ENCODE measurements at regions not wholly inside any gene's neighbourhood (a gene's known extent, or its start where the extent isn't known, plus 50 kb on each side); places are given as distances from the start of the nearest gene placed in this dataset.

GRCh38 chr18:39441648-39442047 lies 1876.0 kb upstream of the CELF4 start:
- Mint-ChIP-seq H3K9me3 (peaks cover 21% of the 10 kb centered on the region), H3K4me1 (no peaks in the 10 kb centered on the region), H3K36me3 (no peaks in the 10 kb centered on the region), H3K4me3 (no peak overlapping the region), H3K27ac (no peak overlapping the region)
- ATAC-seq: no peak
- no peak for DNase-seq (ENCODE audit: low spot score in 2 of 2)

DNA sequence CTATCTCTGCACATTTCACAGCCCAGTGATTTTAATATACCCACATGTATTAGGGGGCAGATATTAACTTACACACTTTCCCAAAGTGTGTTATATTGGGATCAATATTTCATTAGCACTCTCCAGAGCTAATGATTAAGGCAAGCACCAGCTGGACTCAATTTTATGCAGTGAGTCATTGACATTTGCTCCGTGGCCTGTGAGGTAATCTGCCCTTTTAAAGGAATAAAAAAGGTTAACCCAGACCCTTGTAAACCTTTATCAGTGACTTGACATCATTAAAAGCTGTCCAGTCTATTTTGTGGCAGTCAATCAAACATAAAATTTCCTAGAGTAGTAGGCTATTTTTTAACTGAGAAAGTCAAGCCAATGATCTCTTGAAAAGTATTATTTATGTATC lies 1870.4 kb upstream of the CELF4 start:
- H3K4me1 Mint-ChIP-seq: no peaks in the 10 kb centered on the region
- H3K36me3 Mint-ChIP-seq: no peaks in the 10 kb centered on the region
- H3K27ac Mint-ChIP-seq: no peak overlapping the region
- peaks cover 13% of the 10 kb centered on the region for H3K9me3 Mint-ChIP-seq
- ATAC-seq (no peak), DNase-seq (ENCODE audit: low spot score in 2 of 2) (no peak)
- no peak overlapping the region for H3K4me3 Mint-ChIP-seq

DNA sequence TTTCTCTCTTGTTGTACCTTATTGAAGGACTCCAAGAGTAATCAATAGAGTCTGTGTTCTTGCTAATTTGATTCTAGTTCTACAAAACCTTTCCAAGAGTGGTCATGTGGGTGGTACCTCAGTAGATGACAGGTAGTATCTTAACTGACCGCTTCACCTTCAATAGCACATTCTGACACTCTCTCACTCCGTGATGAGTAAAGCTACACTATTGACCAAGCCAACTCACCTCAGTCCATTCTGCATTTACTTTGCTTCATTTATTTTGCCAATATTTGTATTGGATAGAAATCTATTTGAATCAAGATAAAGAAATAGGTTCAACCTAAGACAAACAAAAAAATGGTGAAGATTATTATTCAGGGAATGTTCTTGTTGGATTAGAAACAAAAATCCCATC lies 1869.6 kb upstream of the CELF4 start:
- H3K4me3 Mint-ChIP-seq: no peak overlapping the region
- H3K36me3 Mint-ChIP-seq: no peaks in the 10 kb centered on the region
- H3K4me1 Mint-ChIP-seq: no peaks in the 10 kb centered on the region
- DNase-seq (ENCODE audit: low spot score in 2 of 2) (no peak), ATAC-seq (no peak)
- peaks cover 14% of the 10 kb centered on the region for H3K9me3 Mint-ChIP-seq
- H3K27ac Mint-ChIP-seq: no peak overlapping the region

- Mint-ChIP-seq H3K36me3 (no peaks in the 10 kb centered on the region), H3K9me3 (peaks cover 16% of the 10 kb centered on the region), H3K4me3 (no peak overlapping the region), H3K4me1 (no peaks in the 10 kb centered on the region), H3K27ac (no peak overlapping the region)
- ATAC-seq (no peak), DNase-seq (ENCODE audit: low spot score in 2 of 2) (no peak)
These were observed 1868.8 kb upstream of the CELF4 start for GRCh38 chr18:39434223-39434920.

DNA sequence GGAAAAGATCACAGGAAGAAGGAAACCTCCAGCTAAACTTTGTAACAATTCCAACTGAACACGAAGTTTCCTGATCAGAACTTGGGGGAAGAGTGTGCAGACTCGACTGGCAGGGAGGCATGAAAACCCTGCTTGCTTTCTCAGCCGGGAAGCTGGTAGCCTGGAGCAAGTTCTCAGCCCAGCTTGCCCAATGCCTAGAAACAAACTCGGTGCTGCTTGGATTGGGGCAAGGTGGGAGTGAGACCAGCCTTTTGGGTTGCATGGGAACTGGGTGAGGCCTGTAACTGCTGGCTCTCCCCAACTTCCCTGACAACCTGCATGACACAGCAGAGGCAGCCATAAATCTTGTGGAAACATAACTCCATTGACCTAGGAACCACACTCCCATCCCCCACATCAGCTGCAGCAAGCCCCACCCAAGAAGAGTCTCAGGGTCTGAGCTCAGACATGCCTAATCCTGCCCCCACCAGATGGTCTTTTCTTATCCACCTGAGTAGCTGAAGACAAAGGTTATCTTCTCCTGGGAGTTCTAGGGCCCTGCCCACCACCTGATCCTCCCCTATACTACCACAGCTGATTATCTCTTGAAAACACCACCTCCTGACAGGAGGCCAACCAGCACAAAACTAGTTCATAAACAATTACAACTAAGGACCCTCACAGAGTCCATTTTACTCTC lies 1859.7 kb upstream of the CELF4 start:
- no peak overlapping the region for H3K4me3 Mint-ChIP-seq
- H3K27ac Mint-ChIP-seq: no peak overlapping the region
- H3K4me1 Mint-ChIP-seq: no peaks in the 10 kb centered on the region
- H3K36me3 Mint-ChIP-seq: no peaks in the 10 kb centered on the region
- DNase-seq (ENCODE audit: low spot score in 2 of 2) (no peak), ATAC-seq (no peak)
- peaks cover 20% of the 10 kb centered on the region for H3K9me3 Mint-ChIP-seq

DNA sequence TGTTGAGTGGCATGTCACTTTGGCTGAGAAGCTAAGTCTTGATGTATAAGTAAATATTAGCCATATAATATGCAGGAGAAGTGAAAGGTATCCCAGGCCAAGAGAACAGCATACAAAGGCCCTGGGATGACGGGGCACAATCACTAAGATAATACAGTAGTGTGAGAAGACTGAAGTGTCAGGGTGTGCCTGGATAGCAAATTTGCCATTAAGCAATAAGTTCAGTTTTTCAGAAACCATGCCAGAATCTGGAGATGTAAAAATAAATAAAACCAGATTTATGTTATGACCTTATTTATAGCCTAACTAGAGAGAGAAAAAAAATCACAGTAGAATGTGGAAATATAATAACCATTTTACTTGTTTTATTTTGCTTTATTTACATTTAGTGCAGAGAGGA lies 1858.7 kb upstream of the CELF4 start:
- Mint-ChIP-seq H3K9me3 (peaks cover 17% of the 10 kb centered on the region), H3K36me3 (no peaks in the 10 kb centered on the region), H3K4me1 (no peaks in the 10 kb centered on the region), H3K27ac (no peak overlapping the region), H3K4me3 (no peak overlapping the region)
- DNase-seq (ENCODE audit: low spot score in 2 of 2) (no peak), ATAC-seq (no peak)

GRCh38 chr18:39421276-39421675 lies 1855.7 kb upstream of the CELF4 start:
- H3K36me3 Mint-ChIP-seq: no peaks in the 10 kb centered on the region
- no peak overlapping the region for H3K4me3 Mint-ChIP-seq
- H3K4me1 Mint-ChIP-seq: no peaks in the 10 kb centered on the region
- no peak overlapping the region for H3K27ac Mint-ChIP-seq
- peaks cover 19% of the 10 kb centered on the region for H3K9me3 Mint-ChIP-seq
- no peak for ATAC-seq
- no peak for DNase-seq (ENCODE audit: low spot score in 2 of 2)

DNA sequence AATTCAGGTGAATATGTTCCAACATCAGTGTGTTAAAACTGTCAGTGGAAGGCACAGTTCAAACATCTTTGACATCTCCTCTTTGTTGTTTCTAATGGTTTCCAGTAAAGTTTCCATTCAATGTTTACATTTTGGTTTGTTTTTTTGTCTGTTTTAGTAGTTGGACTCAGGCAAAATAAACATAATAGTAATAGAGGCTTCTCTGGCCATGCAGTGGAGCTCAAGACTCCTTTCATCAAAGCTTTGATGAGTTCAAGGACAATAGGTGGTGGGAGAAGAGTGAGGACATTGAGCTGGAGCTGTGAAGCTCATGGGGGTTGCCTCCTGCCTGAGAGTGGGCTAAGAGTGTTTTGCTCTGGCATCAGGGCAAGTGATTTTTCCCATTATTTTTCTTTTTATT lies 1853.7 kb upstream of the CELF4 start:
- Mint-ChIP-seq H3K4me3 (no peak overlapping the region), H3K36me3 (no peaks in the 10 kb centered on the region), H3K9me3 (peaks cover 15% of the 10 kb centered on the region), H3K4me1 (no peaks in the 10 kb centered on the region), H3K27ac (no peak overlapping the region)
- no peak for DNase-seq (ENCODE audit: low spot score in 2 of 2)
- ATAC-seq: no peak

- Mint-ChIP-seq H3K36me3 (no peaks in the 10 kb centered on the region), H3K4me1 (no peaks in the 10 kb centered on the region), H3K4me3 (no peak overlapping the region), H3K9me3 (peaks cover 10% of the 10 kb centered on the region), H3K27ac (no peak overlapping the region)
- DNase-seq (ENCODE audit: low spot score in 2 of 2) (no peak), ATAC-seq (no peak)
These were observed 1849.9 kb upstream of the CELF4 start for GRCh38 chr18:39415471-39415870.

GRCh38 chr18:39414009-39414700 lies 1848.6 kb upstream of the CELF4 start:
- H3K27ac Mint-ChIP-seq: no peak overlapping the region
- no peaks in the 10 kb centered on the region for H3K4me1 Mint-ChIP-seq
- DNase-seq (ENCODE audit: low spot score in 2 of 2): no peak
- H3K36me3 Mint-ChIP-seq: no peaks in the 10 kb centered on the region
- no peak overlapping the region for H3K4me3 Mint-ChIP-seq
- ATAC-seq: peak; percentile 51
- peaks cover 10% of the 10 kb centered on the region for H3K9me3 Mint-ChIP-seq

DNA sequence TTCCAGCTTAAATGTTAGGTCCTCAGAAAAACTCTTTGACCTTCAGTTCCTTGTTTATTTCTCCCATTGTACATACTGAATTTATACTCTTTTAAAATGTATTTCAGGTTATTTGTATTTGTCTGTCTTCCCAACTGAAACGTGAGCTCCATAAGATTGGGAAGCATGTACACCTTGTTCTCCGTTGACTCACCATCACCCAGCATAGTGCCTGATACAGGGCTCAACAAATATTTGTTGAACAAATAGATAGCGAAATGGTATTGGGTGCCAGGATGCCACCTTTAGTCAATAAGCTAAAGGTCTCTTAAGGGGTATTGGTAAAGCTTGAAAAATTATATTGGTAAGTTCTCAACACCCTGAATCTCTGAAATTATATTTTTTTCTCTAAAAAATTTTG lies 1841.3 kb upstream of the CELF4 start:
- Mint-ChIP-seq H3K36me3 (no peaks in the 10 kb centered on the region), H3K27ac (no peak overlapping the region), H3K4me3 (no peak overlapping the region), H3K4me1 (no peaks in the 10 kb centered on the region), H3K9me3 (peaks cover 20% of the 10 kb centered on the region)
- DNase-seq (ENCODE audit: low spot score in 2 of 2): no peak
- no peak for ATAC-seq

DNA sequence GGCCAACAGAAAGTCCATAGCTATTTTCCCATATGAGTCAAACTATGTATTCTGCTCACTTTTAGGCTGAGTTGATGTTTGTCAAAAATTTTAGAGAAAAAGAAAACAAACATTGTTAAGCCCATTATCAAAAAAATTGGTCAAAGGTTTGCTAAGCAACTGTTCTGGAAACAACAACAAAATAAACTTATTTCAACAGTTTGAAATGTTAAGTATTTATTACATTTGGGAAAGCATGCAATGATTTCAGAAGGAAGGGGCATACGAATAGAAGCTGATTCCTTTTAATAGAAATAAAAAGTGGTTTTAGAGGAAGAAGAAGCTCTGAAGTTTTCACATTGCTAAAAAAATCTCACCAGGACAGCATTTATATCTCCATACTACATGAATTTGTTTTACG lies 1837.5 kb upstream of the CELF4 start:
- Mint-ChIP-seq H3K36me3 (no peaks in the 10 kb centered on the region), H3K4me1 (no peaks in the 10 kb centered on the region), H3K9me3 (peaks cover 21% of the 10 kb centered on the region), H3K27ac (no peak overlapping the region), H3K4me3 (no peak overlapping the region)
- no peak for DNase-seq (ENCODE audit: low spot score in 2 of 2)
- no peak for ATAC-seq

- peaks cover 13% of the 10 kb centered on the region for H3K9me3 Mint-ChIP-seq
- H3K27ac Mint-ChIP-seq: no peak overlapping the region
- no peak overlapping the region for H3K4me3 Mint-ChIP-seq
- H3K36me3 Mint-ChIP-seq: no peaks in the 10 kb centered on the region
- DNase-seq (ENCODE audit: low spot score in 2 of 2) (no peak), ATAC-seq (no peak)
- no peaks in the 10 kb centered on the region for H3K4me1 Mint-ChIP-seq
These were observed 1834.1 kb upstream of the CELF4 start for GRCh38 chr18:39399662-39400061.

- ATAC-seq (no peak), DNase-seq (ENCODE audit: low spot score in 2 of 2) (no peak)
- H3K36me3 Mint-ChIP-seq: no peaks in the 10 kb centered on the region
- no peaks in the 10 kb centered on the region for H3K4me1 Mint-ChIP-seq
- H3K27ac Mint-ChIP-seq: no peak overlapping the region
- peaks cover 35% of the 10 kb centered on the region for H3K9me3 Mint-ChIP-seq
- no peak overlapping the region for H3K4me3 Mint-ChIP-seq
These were observed 1830.6 kb upstream of the CELF4 start for GRCh38 chr18:39396168-39396567.

DNA sequence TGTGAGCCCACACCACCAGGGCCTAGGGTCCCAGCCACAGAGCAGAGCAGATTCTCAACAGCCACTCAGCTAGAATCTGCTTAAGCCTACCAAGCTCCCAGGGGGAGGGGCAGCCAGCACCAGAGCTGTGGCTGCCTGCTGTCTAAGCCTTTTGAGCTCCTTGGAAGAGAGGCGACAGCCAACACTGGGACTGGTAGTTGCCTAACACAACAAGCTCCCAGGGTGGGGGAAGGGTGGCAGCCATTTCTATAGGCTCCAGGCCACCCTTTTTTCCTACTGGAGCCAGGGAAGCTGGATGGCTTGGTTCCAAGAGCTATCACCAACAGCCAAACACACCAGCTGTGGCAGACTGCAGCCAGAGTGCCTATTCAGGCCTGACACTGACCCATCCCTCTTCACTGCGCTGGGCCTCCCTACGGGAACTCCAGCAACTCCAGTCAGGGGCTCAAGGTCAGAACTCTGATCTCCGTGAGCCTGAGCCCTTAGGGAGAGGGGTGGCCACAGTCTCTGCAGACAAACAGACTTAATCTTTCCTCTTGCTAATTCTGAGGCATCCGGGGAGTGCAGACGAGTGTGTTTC lies 1824.3 kb upstream of the CELF4 start:
- Mint-ChIP-seq H3K4me1 (no peaks in the 10 kb centered on the region), H3K27ac (no peak overlapping the region), H3K36me3 (no peaks in the 10 kb centered on the region), H3K4me3 (no peak overlapping the region), H3K9me3 (peaks cover 41% of the 10 kb centered on the region)
- ATAC-seq: no peak
- no peak for DNase-seq (ENCODE audit: low spot score in 2 of 2)

DNA sequence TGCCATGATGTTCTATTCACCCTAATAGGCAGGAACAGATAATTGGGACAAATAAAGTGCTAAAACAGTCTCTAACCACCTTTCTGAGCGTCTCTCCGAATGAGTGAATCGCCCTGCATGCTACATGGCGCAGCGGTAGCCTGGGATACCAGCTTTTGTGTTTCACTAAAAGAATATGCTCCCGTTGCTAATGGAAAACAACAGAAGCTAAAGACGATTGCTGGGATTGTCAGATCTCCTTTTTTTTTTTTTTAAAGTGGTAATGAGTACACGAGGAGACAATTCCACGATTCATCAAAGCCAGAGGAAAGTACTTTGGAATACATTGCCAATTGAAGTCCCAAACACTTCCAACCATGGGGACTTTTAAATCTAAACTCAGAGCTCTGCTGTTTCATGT lies 1815.3 kb upstream of the CELF4 start:
- ATAC-seq (no peak), DNase-seq (ENCODE audit: low spot score in 2 of 2) (no peak)
- Mint-ChIP-seq H3K9me3 (peaks cover 9% of the 10 kb centered on the region), H3K36me3 (no peaks in the 10 kb centered on the region), H3K4me1 (no peaks in the 10 kb centered on the region), H3K27ac (no peak overlapping the region), H3K4me3 (no peak overlapping the region)

Data from stimulated activated effector memory CD8-positive, alpha-beta T cell treated with anti-CD3 and anti-CD28 coated beads, Interleukin-12 subunit alpha, Interleukin-12 subunit beta, amount 100 ng/mL, for 72 hours (primary cell).